ENCODE measurements at regions not wholly inside any gene's neighbourhood (a gene's known extent, or its start where the extent isn't known, plus 50 kb on each side); places are given as distances from the start of the nearest gene placed in this dataset.

DNA sequence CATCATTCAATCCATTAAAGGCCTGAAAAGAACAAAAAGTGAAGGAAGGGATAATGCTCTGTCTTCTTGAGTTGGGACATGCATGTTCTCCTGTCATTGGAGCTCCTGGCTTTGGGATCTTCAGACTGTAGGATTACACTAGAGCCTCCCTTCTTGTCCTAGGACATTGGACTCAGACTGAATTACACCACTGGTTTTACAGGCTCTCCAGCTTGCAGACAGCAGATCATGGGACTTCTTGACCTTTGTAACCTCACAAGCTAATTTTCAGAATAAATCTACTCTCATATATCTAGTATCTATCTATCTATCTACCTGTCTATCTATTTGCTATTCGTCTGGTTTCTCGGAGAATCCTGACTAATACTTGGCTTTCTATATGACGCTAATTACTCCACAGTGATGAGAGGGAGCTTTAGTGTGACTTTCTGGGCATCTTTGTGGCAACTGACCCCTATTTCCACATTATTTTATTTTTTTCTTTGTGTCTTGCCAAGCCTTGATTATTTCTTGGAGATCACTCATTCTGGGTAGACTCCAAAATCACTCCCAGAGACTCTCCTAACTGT lies 151.9 kb upstream of the ZNF184 start:
- 23 to 100% (median 84%) methylated on average over 1 to 3 of the region's 3 CpGs; no CpG with 5 or more reads in 4 of the 10 experiments for whole genome bisulfite sequencing, 10 experiments
- no peak for ATAC-seq (replicated peaks in 6 of 8)
- in situ Hi-C loops (cut with MboI; ENCODE audit: low pct_unique_long_range_greater_than_20kb in 2 of 9, low sequenced_read_pairs in 9 of 9, unreplicated experiment in 9 of 9) = no loop called here
- H3K27ac ChIP-seq = no peak overlapping the region
- H3K4me3 ChIP-seq = no peak overlapping the region
- H3K4me1 ChIP-seq (replicated peaks in 1 of 2) = no peaks in the 10 kb centered on the region

DNA sequence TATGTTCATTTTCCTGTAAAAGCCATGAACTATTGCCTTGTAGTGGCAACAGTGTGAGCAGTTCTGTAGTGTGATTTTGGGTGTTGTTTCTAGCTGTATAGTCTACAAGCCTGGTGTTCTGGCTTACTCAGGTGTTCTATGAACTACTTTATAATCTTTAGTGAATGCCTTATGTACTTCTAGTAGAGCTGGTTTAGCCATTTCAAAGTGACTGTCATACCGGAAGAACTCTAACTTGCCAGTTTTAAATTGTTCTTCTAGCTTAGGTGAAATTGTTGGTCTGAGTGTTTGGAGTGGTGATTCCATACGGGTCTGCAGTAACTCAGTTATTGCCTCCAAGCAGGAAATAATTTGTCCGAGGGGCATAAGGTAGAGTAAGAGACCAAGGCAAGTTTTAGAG lies 150.2 kb upstream of the ZNF184 start:
- Histone ChIP-seq H3K4me3 (no peak overlapping the region), H3K4me1 (replicated peaks in 1 of 2) (no peaks in the 10 kb centered on the region), H3K27ac (no peak overlapping the region)
- WGBS, 10 experiments = 0 to 83% (median 67%) methylated on average over 1 to 3 of the region's 3 CpGs; no CpG with 5 or more reads in 4 of the 10 experiments
- in situ Hi-C loops (cut with MboI; ENCODE audit: low pct_unique_long_range_greater_than_20kb in 2 of 9, low sequenced_read_pairs in 9 of 9, unreplicated experiment in 9 of 9) = no loop called here
- no peak for ATAC-seq (replicated peaks in 6 of 8)

DNA sequence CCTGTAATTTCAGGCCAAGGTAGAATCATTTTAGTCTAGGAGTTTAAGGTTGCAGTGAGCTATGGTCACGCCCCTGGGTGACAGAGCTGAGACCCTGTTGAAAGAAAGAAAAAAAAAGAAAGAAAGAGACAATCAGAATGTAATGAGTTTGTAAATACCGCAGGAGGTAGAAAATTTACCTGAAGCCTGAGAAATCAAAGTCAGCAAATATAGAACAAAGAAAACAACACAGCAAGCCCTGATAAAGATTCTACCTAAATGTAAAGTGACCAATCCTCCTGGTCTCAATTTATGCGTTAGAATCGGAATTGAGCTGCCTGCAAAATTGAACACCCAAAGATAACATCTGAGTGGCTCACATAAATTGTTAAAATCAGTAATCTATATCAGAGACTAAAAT lies 146.5 kb upstream of the ZNF184 start:
- 38 to 100% (median 45%) methylated on average over 2 to 4 of the region's 4 CpGs; no CpG with 5 or more reads in 1 of the 10 experiments for WGBS, 10 experiments
- ATAC-seq (replicated peaks in 6 of 8) = no peak
- no peaks in the 10 kb centered on the region for H3K4me1 ChIP-seq (replicated peaks in 1 of 2)
- in situ Hi-C loops (cut with MboI; ENCODE audit: low pct_unique_long_range_greater_than_20kb in 2 of 9, low sequenced_read_pairs in 9 of 9, unreplicated experiment in 9 of 9) = no loop called here
- H3K27ac ChIP-seq = no peak overlapping the region
- H3K4me3 ChIP-seq = no peak overlapping the region

- in situ Hi-C loops (cut with MboI; ENCODE audit: low pct_unique_long_range_greater_than_20kb in 2 of 9, low sequenced_read_pairs in 9 of 9, unreplicated experiment in 9 of 9) = no loop called here
- peak in 6 of 8 experiments; percentile 30 to 91 (median 68) for ATAC-seq (replicated peaks in 6 of 8)
- Histone ChIP-seq H3K4me1 (replicated peaks in 1 of 2) (no peaks in the 10 kb centered on the region), H3K27ac (no peak overlapping the region), H3K4me3 (peak overlapping the region; percentile 30 to 56 (median 35))
- WGBS, 10 experiments = 0 to 39% (median 15%) methylated on average over 6 to 29 of the region's 32 CpGs
These were observed 145.1 kb upstream of the ZNF184 start for GRCh38 chr6:27617700-27618689.

DNA sequence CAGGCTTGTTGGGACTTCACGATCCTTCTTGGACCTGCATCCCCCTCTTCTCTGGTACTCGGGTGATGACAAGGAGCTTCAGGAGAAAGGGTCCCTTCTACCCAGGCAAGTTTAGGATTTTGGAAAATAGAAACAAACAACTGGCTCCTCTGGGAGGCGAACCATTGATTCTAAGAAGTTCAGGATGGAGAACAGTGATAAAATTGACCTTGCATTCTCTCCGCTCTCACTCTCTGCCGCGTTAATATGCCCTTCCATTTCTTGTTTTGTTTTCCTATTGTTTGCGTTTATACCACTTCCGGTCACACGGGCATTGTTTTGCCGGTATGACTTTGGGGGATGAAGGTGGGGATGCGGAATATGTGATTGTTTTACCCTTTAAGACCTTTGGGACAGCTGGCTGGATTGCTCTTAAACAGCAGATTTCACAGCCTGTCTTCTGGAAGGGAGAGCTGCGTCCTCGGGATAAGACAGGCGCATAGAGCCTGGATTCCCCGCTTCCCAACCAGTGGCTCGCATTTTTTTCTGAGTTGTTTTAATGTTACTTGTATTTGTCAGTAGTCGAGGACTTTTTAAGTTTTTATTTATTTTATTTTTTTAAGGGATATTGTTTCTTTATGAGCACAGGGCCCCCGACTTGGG lies 144.3 kb upstream of the ZNF184 start:
- 0 to 5% (median 2%) methylated on average over 6 to 18 of the region's 18 CpGs for WGBS, 10 experiments
- ATAC-seq (replicated peaks in 6 of 8) = peak in 6 of 8 experiments; percentile 40 to 67 (median 64)
- H3K4me1 ChIP-seq (replicated peaks in 1 of 2) = no peaks in the 10 kb centered on the region
- in situ Hi-C loops (cut with MboI; ENCODE audit: low pct_unique_long_range_greater_than_20kb in 2 of 9, low sequenced_read_pairs in 9 of 9, unreplicated experiment in 9 of 9) = no loop called here
- no peak overlapping the region for H3K27ac ChIP-seq
- peak overlapping the region; percentile 30 to 56 (median 35) for H3K4me3 ChIP-seq

GRCh38 chr6:27616328-27617045 lies 143.6 kb upstream of the ZNF184 start:
- H3K27ac ChIP-seq = no peak overlapping the region
- peak overlapping the region; percentile 30 to 56 (median 35) for H3K4me3 ChIP-seq
- H3K4me1 ChIP-seq (replicated peaks in 1 of 2) = no peaks in the 10 kb centered on the region
- 30 to 85% (median 48%) methylated on average over 1 to 6 of the region's 6 CpGs for WGBS, 10 experiments
- in situ Hi-C loops (cut with MboI; ENCODE audit: low pct_unique_long_range_greater_than_20kb in 2 of 9, low sequenced_read_pairs in 9 of 9, unreplicated experiment in 9 of 9) = no loop called here
- ATAC-seq (replicated peaks in 6 of 8) = no peak

DNA sequence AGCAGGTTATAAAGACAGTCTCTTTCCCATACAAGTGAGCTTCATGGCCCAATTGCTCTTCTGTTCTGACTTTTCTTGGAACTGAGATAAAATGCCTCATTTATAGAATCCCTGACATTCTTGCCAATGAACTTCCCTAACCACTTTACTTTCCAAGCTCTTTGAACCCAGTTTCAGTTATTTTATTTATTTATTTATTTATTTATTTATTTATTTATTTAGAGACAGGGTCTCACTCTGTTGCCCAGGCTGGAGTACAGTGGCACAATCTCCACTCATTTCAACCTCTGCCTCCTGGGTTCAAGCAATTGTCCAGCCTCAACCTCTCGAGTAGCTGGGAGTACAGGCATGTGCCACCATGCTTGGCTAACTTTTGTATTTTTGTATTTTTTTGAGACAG lies 138.5 kb upstream of the ZNF184 start:
- no peaks in the 10 kb centered on the region for H3K4me1 ChIP-seq (replicated peaks in 1 of 2)
- in situ Hi-C loops (cut with MboI; ENCODE audit: low pct_unique_long_range_greater_than_20kb in 2 of 9, low sequenced_read_pairs in 9 of 9, unreplicated experiment in 9 of 9) = no loop called here
- H3K4me3 ChIP-seq = no peak overlapping the region
- no peak overlapping the region for H3K27ac ChIP-seq
- 0 to 100% (median 58%) methylated on average over 1 of the region's 1 CpG; no CpG with 5 or more reads in 2 of the 10 experiments for WGBS, 10 experiments
- no peak for ATAC-seq (replicated peaks in 6 of 8)

DNA sequence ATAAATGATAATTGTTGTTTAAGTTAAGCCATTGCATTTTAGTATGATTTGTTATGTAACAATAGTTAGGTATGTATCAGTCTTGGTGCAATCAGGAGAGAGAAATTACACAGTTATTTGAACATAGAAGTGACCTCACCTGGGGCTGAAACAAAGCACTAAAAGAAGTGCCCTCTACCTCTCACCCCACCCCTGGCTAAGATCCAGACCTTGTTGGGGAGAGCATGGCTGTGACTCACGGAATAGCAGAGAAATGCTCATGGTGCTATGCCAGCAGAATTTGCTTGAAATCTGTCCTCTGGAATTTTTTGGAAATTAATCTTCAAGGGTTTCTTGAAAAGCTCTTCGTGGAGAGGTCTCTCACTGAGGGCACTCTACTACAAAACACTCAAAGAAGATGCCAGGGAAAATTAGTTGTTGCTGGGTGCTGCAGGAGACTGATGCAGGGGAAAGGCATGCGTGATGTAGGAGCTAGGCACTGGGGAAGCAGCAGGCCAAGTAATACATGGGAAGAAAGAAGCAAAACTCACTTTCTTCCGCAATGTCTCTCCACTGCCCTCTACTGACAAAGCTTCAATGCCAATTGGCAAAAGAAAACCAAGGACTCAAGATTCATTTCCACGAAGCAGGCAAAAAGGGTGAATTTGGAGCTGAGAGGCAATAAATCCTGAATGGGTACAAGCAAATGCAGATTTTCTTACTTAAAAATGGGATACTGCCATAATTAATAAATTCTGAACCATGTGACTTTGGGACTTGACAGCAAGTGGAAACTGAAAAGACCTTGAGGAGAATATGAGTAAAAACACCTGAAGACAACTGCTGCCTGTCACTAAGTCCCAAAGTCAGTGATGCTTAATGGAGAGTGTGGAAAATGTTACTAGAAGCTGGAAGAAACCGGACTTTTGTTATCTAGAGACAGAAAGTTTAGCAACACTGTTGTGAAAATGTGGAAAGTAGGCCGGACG lies 136.3 kb upstream of the ZNF184 start:
- in situ Hi-C loops (cut with MboI; ENCODE audit: low pct_unique_long_range_greater_than_20kb in 2 of 9, low sequenced_read_pairs in 9 of 9, unreplicated experiment in 9 of 9) = no loop called here
- Histone ChIP-seq H3K4me3 (no peak overlapping the region), H3K4me1 (replicated peaks in 1 of 2) (no peaks in the 10 kb centered on the region), H3K27ac (no peak overlapping the region)
- ATAC-seq (replicated peaks in 6 of 8) = peak in 2 of 8 experiments; percentile 53 to 64
- WGBS, 10 experiments = 21 to 93% (median 47%) methylated on average over 2 to 8 of the region's 8 CpGs

GRCh38 chr6:27605401-27606342 lies 132.8 kb upstream of the ZNF184 start:
- no peaks in the 10 kb centered on the region for H3K4me1 ChIP-seq (replicated peaks in 1 of 2)
- ATAC-seq (replicated peaks in 6 of 8) = peak; percentile 84 to 97 (median 90)
- 0 to 20% (median 9%) methylated on average over 1 to 19 of the region's 31 CpGs for WGBS, 10 experiments
- H3K27ac ChIP-seq = no peak overlapping the region
- peak overlapping the region; percentile 20 to 49 (median 31) for H3K4me3 ChIP-seq
- in situ Hi-C loops (cut with MboI; ENCODE audit: low pct_unique_long_range_greater_than_20kb in 2 of 9, low sequenced_read_pairs in 9 of 9, unreplicated experiment in 9 of 9) = no loop called here

DNA sequence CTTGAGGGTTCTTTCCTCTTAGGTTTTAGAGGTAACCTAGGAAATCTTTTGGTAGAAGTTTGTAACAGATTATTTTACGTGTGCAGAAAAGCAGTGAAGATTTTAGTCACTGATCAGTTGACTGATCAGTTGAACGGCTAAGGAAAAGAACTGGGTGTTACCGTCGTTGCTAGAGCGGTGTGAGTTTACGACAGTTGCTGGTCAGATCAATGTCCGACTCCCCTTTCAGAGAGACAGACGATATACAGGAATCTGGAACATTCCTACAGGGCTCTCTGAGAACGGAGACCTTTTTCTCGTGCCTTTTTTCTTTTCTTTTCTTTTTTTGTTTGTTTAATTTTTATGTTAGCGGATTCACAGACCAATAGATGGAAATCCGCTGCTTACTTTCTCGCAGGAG lies 132.1 kb upstream of the ZNF184 start:
- 0 to 31% (median 8%) methylated on average over 1 to 13 of the region's 13 CpGs for WGBS, 10 experiments
- peak in 7 of 8 experiments; percentile 11 to 46 (median 28) for ATAC-seq (replicated peaks in 6 of 8)
- H3K4me1 ChIP-seq (replicated peaks in 1 of 2) = no peaks in the 10 kb centered on the region
- no peak overlapping the region for H3K27ac ChIP-seq
- in situ Hi-C loops (cut with MboI; ENCODE audit: low pct_unique_long_range_greater_than_20kb in 2 of 9, low sequenced_read_pairs in 9 of 9, unreplicated experiment in 9 of 9) = no loop called here
- peak overlapping the region; percentile 20 to 49 (median 31) for H3K4me3 ChIP-seq

GRCh38 chr6:27601668-27602254 lies 128.9 kb upstream of the ZNF184 start:
- peak in 5 of 8 experiments; percentile 4 to 41 (median 30) for ATAC-seq (replicated peaks in 6 of 8)
- in situ Hi-C loops (cut with MboI; ENCODE audit: low pct_unique_long_range_greater_than_20kb in 2 of 9, low sequenced_read_pairs in 9 of 9, unreplicated experiment in 9 of 9) = no loop called here
- no peak overlapping the region for H3K27ac ChIP-seq
- H3K4me3 ChIP-seq = peak overlapping the region in 4 of 5 donors; percentile 6 to 35 (median 20)
- 0 to 80% (median 6%) methylated on average over 1 to 9 of the region's 23 CpGs; no CpG with 5 or more reads in 1 of the 10 experiments for WGBS, 10 experiments
- H3K4me1 ChIP-seq (replicated peaks in 1 of 2) = no peaks in the 10 kb centered on the region

Data from motor neuron (in vitro differentiated cells).